HG02885 (cell line): ENCODE measurements at regions not wholly inside any gene's neighbourhood (a gene's known extent, or its start where the extent isn't known, plus 50 kb on each side); places are given as distances from the start of the nearest gene placed in this dataset.

Experiments
- ATAC-seq: cut with Tn5 transposase; IDR thresholded peaks from one replicate; pipeline ENCODE4 v1.9.1; 2021; ENCODE audit warnings: mild to moderate bottlenecking; ENCODE audit not compliant: unreplicated experiment, poor library complexity

- ATAC-seq, result no peak
Observed at GRCh38 chr5:72020161-72020983, 86.9 kb upstream of the MAP1B start.

- ATAC-seq, result no peak
Observed at GRCh38 chr5:72021651-72022357, 85.5 kb upstream of the MAP1B start.

- no peak for ATAC-seq
Observed at GRCh38 chr5:72028382-72028781, 78.9 kb upstream of the MAP1B start.

- no peak for ATAC-seq
Observed at GRCh38 chr5:72030237-72030636, 77.0 kb upstream of the MAP1B start.

- ATAC-seq, result no peak
Observed at GRCh38 chr5:72032788-72033187, 74.5 kb upstream of the MAP1B start.

DNA sequence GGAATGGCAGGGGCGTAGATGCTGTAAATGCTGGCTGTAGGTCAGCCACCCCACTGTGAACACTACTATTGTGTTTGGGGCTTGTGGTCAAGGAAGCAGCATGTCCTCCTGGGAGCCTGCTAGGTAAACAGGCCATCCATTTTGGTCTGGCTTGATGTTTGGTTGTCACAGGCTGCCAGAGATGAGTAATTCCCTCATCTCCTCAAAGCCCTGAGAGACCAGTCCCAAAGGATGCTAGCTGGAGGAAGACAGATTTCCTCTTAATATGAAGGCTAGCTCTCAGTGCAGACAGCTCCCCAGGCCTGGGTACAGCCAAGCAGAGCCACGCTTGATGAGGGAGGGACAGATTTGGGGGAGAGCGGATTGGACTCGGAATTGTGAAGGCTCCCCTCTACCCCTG is 72.5 kb upstream of the MAP1B start:
- ATAC-seq, result no peak

- ATAC-seq, result no peak
Observed at GRCh38 chr5:72035831-72036230, 71.4 kb upstream of the MAP1B start.

DNA sequence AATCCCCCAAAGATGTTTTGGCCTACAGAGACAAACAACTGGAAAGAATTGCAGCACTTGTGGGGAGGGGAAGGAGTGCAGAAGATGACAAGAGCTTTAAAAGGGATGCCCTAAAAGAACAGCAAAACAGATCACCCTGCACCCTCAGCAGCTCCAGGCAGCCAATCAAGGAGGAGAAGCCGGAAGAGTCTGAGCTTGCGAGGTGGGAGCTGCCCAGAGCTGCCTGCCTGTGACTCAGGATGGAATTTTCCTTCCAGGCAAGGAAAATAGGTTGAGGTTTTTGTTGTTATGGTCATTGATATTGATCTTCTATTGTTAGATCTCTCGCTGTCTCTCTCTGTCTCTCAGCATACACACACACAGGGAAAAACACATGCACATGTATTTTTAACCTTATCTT is 70.3 kb upstream of the MAP1B start:
- no peak for ATAC-seq

DNA sequence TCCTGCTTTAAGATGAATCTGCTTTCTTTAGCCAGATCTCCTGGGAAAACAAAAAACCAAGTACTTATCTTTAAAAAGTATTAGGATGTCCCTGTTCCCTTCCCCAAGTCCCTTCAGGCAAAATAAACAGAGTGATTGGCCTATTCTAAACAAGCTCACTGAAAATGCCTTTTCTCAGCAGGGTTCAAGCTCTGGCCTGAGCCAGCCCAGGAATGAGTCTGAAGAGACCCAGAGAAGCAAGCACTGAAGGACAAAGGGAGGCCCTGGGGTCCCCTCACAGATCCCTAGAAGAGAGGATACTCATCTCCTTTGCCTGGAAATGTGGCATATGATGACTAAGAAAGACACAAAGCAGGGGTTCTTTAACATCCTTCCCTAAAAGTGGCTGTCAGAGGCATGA is 66.8 kb upstream of the MAP1B start:
- no peak for ATAC-seq

DNA sequence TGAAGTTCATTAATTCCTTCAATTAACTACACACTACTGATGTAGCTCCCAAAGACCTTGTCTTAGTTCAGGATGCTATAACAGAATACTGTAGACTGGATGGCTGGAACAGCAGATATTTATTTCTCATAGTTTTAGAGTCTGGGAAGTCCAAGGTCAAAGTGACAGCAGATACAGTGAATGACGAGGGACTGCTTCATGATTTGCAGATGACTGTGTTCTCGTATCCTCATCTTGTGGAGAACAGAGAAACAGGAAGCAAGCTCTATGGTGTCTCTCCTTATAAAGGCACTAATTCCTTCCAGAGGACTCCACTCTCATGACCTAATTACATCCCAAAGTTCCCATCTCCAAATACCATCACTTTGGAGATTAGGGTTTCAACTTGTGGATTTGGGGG is 65.6 kb upstream of the MAP1B start:
- ATAC-seq, result no peak

DNA sequence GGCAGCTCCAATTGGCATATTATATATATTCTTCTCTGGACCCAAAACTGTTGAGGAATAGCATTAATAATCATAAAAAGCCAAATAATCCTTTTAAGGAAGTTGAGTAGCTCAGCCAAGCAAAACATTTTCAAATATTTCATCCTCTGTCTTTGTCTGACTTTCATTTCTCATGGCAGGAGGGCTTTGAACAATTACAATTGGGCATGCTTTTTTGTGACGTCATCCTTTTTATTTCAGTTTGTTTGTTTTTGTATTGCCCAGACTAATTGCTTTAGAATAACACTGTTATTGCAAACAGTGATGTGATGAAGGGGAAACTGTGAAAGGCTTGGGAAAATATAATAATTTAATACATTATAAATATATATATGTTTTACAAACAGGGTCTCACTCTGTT is 65.2 kb upstream of the MAP1B start:
- ATAC-seq, result no peak

- ATAC-seq, result no peak
Observed at GRCh38 chr5:72045692-72046091, 61.6 kb upstream of the MAP1B start.

- ATAC-seq, result no peak
Observed at GRCh38 chr5:72046106-72046505, 61.2 kb upstream of the MAP1B start.

- no peak for ATAC-seq
Observed at GRCh38 chr5:72055636-72056035, 51.6 kb upstream of the MAP1B start.
